H9 (cell line): ENCODE measurements at regions not wholly inside any gene's neighbourhood (a gene's known extent, or its start where the extent isn't known, plus 50 kb on each side); places are given as distances from the start of the nearest gene placed in this dataset.

Experiments used
- DNase-seq: peaks from one replicate; pipeline ENCODE4 v3.0.0-alpha.2; 2017
- H2AFZ ChIP-seq: one replicate; pipeline ENCODE4 v1.6.1; 2013; ENCODE audit warnings: mild to moderate bottlenecking, low read length, control low read depth, moderate library complexity
- H2AK5ac ChIP-seq: 2 replicates; pipeline ENCODE4 v1.6.1; 2013; ENCODE audit warnings: low read length, control low read depth, mixed read lengths; ENCODE audit not compliant: insufficient read length
- H2BK120ac ChIP-seq: one replicate; pipeline ENCODE4 v1.6.1; 2013; ENCODE audit warnings: low read depth, mild to moderate bottlenecking, low read length, control low read depth, inconsistent platforms; ENCODE audit not compliant: poor library complexity, severe bottlenecking
- H2BK12ac ChIP-seq: 2 replicates; pipeline ENCODE4 v1.6.1; 2013; ENCODE audit warnings: low read length, control low read depth, mixed read lengths, low read depth; ENCODE audit not compliant: insufficient read length
- H2BK15ac ChIP-seq: 2 replicates; pipeline ENCODE4 v1.6.1; 2013; ENCODE audit warnings: low read depth, low read length, control low read depth
- H2BK20ac ChIP-seq: one replicate; pipeline ENCODE4 v1.6.1; 2013; ENCODE audit warnings: low read depth, mild to moderate bottlenecking, low read length, control low read depth, inconsistent platforms; ENCODE audit not compliant: poor library complexity, severe bottlenecking
- H2BK5ac ChIP-seq: 2 replicates; pipeline ENCODE4 v1.6.1; 2013; ENCODE audit warnings: low read length, control low read depth, mixed read lengths; ENCODE audit not compliant: insufficient read length
- H3K14ac ChIP-seq: 2 replicates; pipeline ENCODE4 v1.6.1; 2013; ENCODE audit warnings: low read length, control low read depth; ENCODE audit not compliant: insufficient read depth
- H3K18ac ChIP-seq: 2 replicates; pipeline ENCODE4 v1.6.1; 2013; ENCODE audit warnings: low read depth, mild to moderate bottlenecking, mixed read lengths, low read length, control low read depth; ENCODE audit not compliant: insufficient read length
- H3K23ac ChIP-seq: 2 replicates; pipeline ENCODE4 v1.6.1; 2013; ENCODE audit warnings: low read length, control low read depth, mixed read lengths, low read depth; ENCODE audit not compliant: insufficient read length
- H3K23me2 ChIP-seq: 2 replicates; pipeline ENCODE4 v1.6.1; 2013; ENCODE audit warnings: low read depth, mild to moderate bottlenecking, mixed read lengths, low read length, control low read depth; ENCODE audit not compliant: insufficient read length, poor library complexity, severe bottlenecking
- H3K27ac ChIP-seq: 2 replicates; pipeline ENCODE4 v1.5.1; 2013; ENCODE audit warnings: low read length, control low read depth, mixed read lengths, low read depth; ENCODE audit not compliant: insufficient read length
- H3K27me3 ChIP-seq: 2 replicates; pipeline ENCODE4 v1.6.1; 2013; ENCODE audit warnings: low read length, control low read depth, inconsistent platforms; ENCODE audit not compliant: insufficient read depth
- H3K4ac ChIP-seq: 2 replicates; pipeline ENCODE4 v1.6.1; 2013; ENCODE audit warnings: low read depth, mild to moderate bottlenecking, control low read depth, inconsistent platforms, low read length, moderate library complexity
- H3K4me1 ChIP-seq: 2 replicates; pipeline ENCODE4 v1.6.1; 2013; ENCODE audit warnings: low read length, control low read depth, inconsistent platforms; ENCODE audit not compliant: insufficient read depth
- H3K4me2 ChIP-seq: 2 replicates; pipeline ENCODE4 v1.6.1; 2013; ENCODE audit warnings: low read length, control low read depth, mixed read lengths; ENCODE audit not compliant: insufficient read length, insufficient read depth
- H3K56ac ChIP-seq: 2 replicates; pipeline ENCODE4 v1.6.1; 2013; ENCODE audit warnings: low read depth, mild to moderate bottlenecking, mixed read lengths, low read length, control low read depth; ENCODE audit not compliant: insufficient read length
- H3K79me1 ChIP-seq: 2 replicates; pipeline ENCODE4 v1.6.1; 2013; ENCODE audit warnings: low read depth, mild to moderate bottlenecking, moderate library complexity, low read length, control low read depth, inconsistent platforms; ENCODE audit not compliant: insufficient read depth, poor library complexity, severe bottlenecking
- H3K79me2 ChIP-seq: 2 replicates; pipeline ENCODE4 v1.6.1; 2013; ENCODE audit warnings: low read length, control low read depth, inconsistent platforms; ENCODE audit not compliant: insufficient read depth
- H3K9ac ChIP-seq: 2 replicates; pipeline ENCODE4 v1.6.1; 2013; ENCODE audit warnings: low read length, control low read depth, mixed read lengths; ENCODE audit not compliant: insufficient read length; ENCODE audit errors: extremely low read depth
- H3K9me3 ChIP-seq: one replicate; pipeline ENCODE4 v1.6.1; 2013; ENCODE audit warnings: low read depth, low read length, inconsistent platforms; ENCODE audit not compliant: control insufficient read depth
- H3T11ph ChIP-seq: one replicate; pipeline ENCODE4 v1.6.1; 2013; ENCODE audit warnings: mild to moderate bottlenecking, low read length, control low read depth, inconsistent platforms
- H4K20me1 ChIP-seq: one replicate; pipeline ENCODE4 v1.6.1; 2013; ENCODE audit not compliant: control insufficient read depth, insufficient read length, insufficient read depth
- H4K5ac ChIP-seq: 2 replicates; pipeline ENCODE4 v1.6.1; 2013; ENCODE audit warnings: low read depth, mild to moderate bottlenecking, mixed read lengths, low read length, control low read depth; ENCODE audit not compliant: insufficient read length
- H4K8ac ChIP-seq: replicated peaks from 2 replicates; pipeline ENCODE4 v1.6.1; 2013; ENCODE audit warnings: low read length, control low read depth, mixed read lengths, low read depth; ENCODE audit not compliant: insufficient read length
- H4K91ac ChIP-seq: 2 replicates; pipeline ENCODE4 v1.6.1; 2013; ENCODE audit warnings: low read depth, mild to moderate bottlenecking, moderate library complexity, mixed read lengths, low read length, control low read depth; ENCODE audit not compliant: insufficient read length
- H3K27ac Mint-ChIP-seq, 3 experiments: 2 replicates in 2 of 3; 3 replicates in 1 of 3; pipeline ENCODE4 v1.8.0; 2020 to 2021; ENCODE audit warnings: mixed read lengths in 3 of 3, mild to moderate bottlenecking in 1 of 3, moderate library complexity in 1 of 3
- H3K27me3 Mint-ChIP-seq: 2 replicates; pipeline ENCODE4 v1.8.0; 2021; ENCODE audit warnings: low read depth, mild to moderate bottlenecking, moderate library complexity, mixed read lengths
- H3K36me3 Mint-ChIP-seq, 3 experiments: 2 replicates in 2 of 3; 3 replicates in 1 of 3; pipeline ENCODE4 v1.8.0; 2020 to 2021; ENCODE audit warnings: low read depth in 3 of 3, mixed read lengths in 3 of 3; ENCODE audit not compliant: insufficient read depth in 1 of 3
- H3K4me1 Mint-ChIP-seq, 2 experiments: 2 replicates each; pipeline ENCODE4 v1.8.0; 2020; ENCODE audit warnings: mixed read lengths in 2 of 2
- H3K4me3 Mint-ChIP-seq, 2 experiments: 2 replicates in 1 of 2; 3 replicates in 1 of 2; pipeline ENCODE4 v1.8.0; 2020 to 2021; ENCODE audit warnings: mild to moderate bottlenecking in 2 of 2, mixed read lengths in 2 of 2, moderate library complexity in 1 of 2
- H3K9me3 Mint-ChIP-seq, 2 experiments: 2 replicates in 1 of 2; 3 replicates in 1 of 2; pipeline ENCODE4 v1.8.0; 2020; ENCODE audit warnings: mild to moderate bottlenecking in 2 of 2, mixed read lengths in 2 of 2, moderate library complexity in 1 of 2
- CTCF ChIP-seq: fragments of 200-600 bp; sonication (generic); conservative IDR thresholded peaks from 3 replicates; pipeline ENCODE4 v1.8.0; 2021; ENCODE audit warnings: antibody characterized with exemption, mild to moderate bottlenecking
- WGBS: extraction: QIAGEN DNeasy Blood & Tissue Kit; methylation state at CpG from one replicate; pipeline ENCODE4 v1.1.7; 2013; ENCODE audit warnings: missing lambda C conversion rate, low lambda C conversion rate, mixed read lengths; ENCODE audit not compliant: insufficient read length; ENCODE audit errors: extremely low coverage; 5-methylcytosine and 5-hydroxymethylcytosine counted together

- Histone ChIP-seq H4K91ac (no peak overlapping the region), H3K79me1 (no peaks in the 10 kb centered on the region), H3K4me2 (no peak overlapping the region), H2AK5ac (no peak overlapping the region), H3K4ac (no peak overlapping the region), H3K14ac (no peak overlapping the region), H2AFZ (no peak overlapping the region), H3K23ac (no peak overlapping the region), H2BK5ac (no peak overlapping the region), H3T11ph (no peak overlapping the region), H4K8ac (no peak overlapping the region), H3K9ac (no peak overlapping the region), H3K56ac (no peak overlapping the region), H2BK120ac (no peak overlapping the region), H2BK12ac (no peak overlapping the region), H4K20me1 (no peaks in the 10 kb centered on the region), H3K4me1 (no peaks in the 10 kb centered on the region), H4K5ac (no peak overlapping the region), H2BK15ac (no peak overlapping the region), H3K9me3 (no peaks in the 10 kb centered on the region), H2BK20ac (no peak overlapping the region), H3K27ac (no peak overlapping the region), H3K27me3 (no peaks in the 10 kb centered on the region), H3K79me2 (no peaks in the 10 kb centered on the region), H3K18ac (no peak overlapping the region), H3K23me2 (no peaks in the 10 kb centered on the region)
- Mint-ChIP-seq H3K4me3 (no peak overlapping the region), H3K9me3 (peaks cover 8 to 15% of the 10 kb centered on the region in 2 experiments; a peak in 4 of 5 replicates), H3K4me1 (peaks cover 0 to 8% of the 10 kb centered on the region in 2 experiments; a peak in 1 of 4 replicates), H3K27ac (no peak overlapping the region), H3K36me3 (peaks cover 0 to 5% (median 0%) of the 10 kb centered on the region in 3 experiments; a peak in 2 of 7 replicates), H3K27me3 (no peaks in the 10 kb centered on the region; the same call in 1 of the 2 replicates)
- WGBS: no CpG with 5 or more reads among the region's 23 CpGs
- no peak for TF ChIP-seq CTCF
- no peak for DNase-seq
These were observed 397.4 kb upstream of the SALL3 start for GRCh38 chr18:78582181-78582709.
